ENCODE measurements at regions not wholly inside any gene's neighbourhood (a gene's known extent, or its start where the extent isn't known, plus 50 kb on each side); places are given as distances from the start of the nearest gene placed in this dataset.
A peak's percentile ranks its signal among the peaks of the same experiment; 100 is the strongest.
"Not testable (repeated sequence)": the region's sequence is repeated elsewhere in the genome, so short reads cannot be mapped to it uniquely, and the experiment has no call there.

GRCh38 chr2:65587779-65588178, 155.4 kb upstream of the SPRED2 start:
- DNase-seq, result no peak

GRCh38 chr2:65586516-65586915, 154.1 kb upstream of the SPRED2 start:
- no peak for DNase-seq

GRCh38 chr2:65583061-65583460, 150.7 kb upstream of the SPRED2 start:
- peak; percentile 3 for DNase-seq

- DNase-seq, result no peak
Measured at GRCh38 chr2:65582364-65582763, 150.0 kb upstream of the SPRED2 start.

- no peak for DNase-seq
Measured at GRCh38 chr2:65580824-65581223, 148.4 kb upstream of the SPRED2 start.

GRCh38 chr2:65579506-65580235, 147.3 kb upstream of the SPRED2 start:
- no peak for DNase-seq

- no peak for DNase-seq
Measured at GRCh38 chr2:65577654-65578053, 145.3 kb upstream of the SPRED2 start.

- DNase-seq, result no peak
Measured at GRCh38 chr2:65576861-65577601, 144.6 kb upstream of the SPRED2 start.

GRCh38 chr2:65576278-65576677, 143.9 kb upstream of the SPRED2 start:
- no peak for DNase-seq

- DNase-seq, result no peak
Measured at GRCh38 chr2:65574993-65575392, 142.6 kb upstream of the SPRED2 start.

GRCh38 chr2:65568656-65569440, 136.4 kb upstream of the SPRED2 start:
- DNase-seq, result not testable (repeated sequence)

GRCh38 chr2:65566617-65567016, 134.2 kb upstream of the SPRED2 start:
- no peak for DNase-seq

GRCh38 chr2:65565681-65566080, 133.3 kb upstream of the SPRED2 start:
- DNase-seq, result no peak

- DNase-seq, result no peak
Measured at GRCh38 chr2:65564299-65564698, 131.9 kb upstream of the SPRED2 start.

- no peak for DNase-seq
Measured at GRCh38 chr2:65562890-65563289, 130.5 kb upstream of the SPRED2 start.

- no peak for DNase-seq
Measured at GRCh38 chr2:65558743-65559142, 126.3 kb upstream of the SPRED2 start.

GRCh38 chr2:65557616-65558573, 125.5 kb upstream of the SPRED2 start:
- DNase-seq, result peak; percentile 28

- peak; percentile 65 for DNase-seq
Measured at GRCh38 chr2:65554765-65555591, 122.6 kb upstream of the SPRED2 start.

- DNase-seq, result no peak
Measured at GRCh38 chr2:65553504-65554074, 121.2 kb upstream of the SPRED2 start.

- no peak for DNase-seq
Measured at GRCh38 chr2:65551528-65551927, 119.1 kb upstream of the SPRED2 start.

- DNase-seq, result no peak
Measured at GRCh38 chr2:65550246-65550645, 117.8 kb upstream of the SPRED2 start.

All from NCI-H524 treated with DMSO at 0.1 percent for 48 hours (cell line).